Common myeloid progenitor, CD34-positive (primary cell): ENCODE measurements at regions not wholly inside any gene's neighbourhood (a gene's known extent, or its start where the extent isn't known, plus 50 kb on each side); places are given as distances from the start of the nearest gene placed in this dataset.

Experiments used
- CTCF ChIA-PET: fragments of 350-600 bp; sonication (Branson Sonifier 250); formaldehyde crosslinking; loops from one replicate; lab custom pipeline; 2021; ENCODE audit warnings: antibody characterized with exemption; lab: Charles Lee
- POLR2A ChIA-PET: fragments of 350-600 bp; sonication (Branson Sonifier 250); formaldehyde crosslinking; loops from one replicate; lab custom pipeline; 2021; ENCODE audit warnings: antibody characterized with exemption; lab: Charles Lee
- DNase-seq, 3 donors: peaks; one replicate each; pipeline versions ENCODE4 v3.0.0 to v3.0.0-alpha.2; 2013
- H3K27ac ChIP-seq, 2 experiments: 1 replicate in 1 of 2; 2 replicates in 1 of 2; pipeline ENCODE4 v1.7.0; 2013; ENCODE audit warnings: inconsistent platforms in 2 of 2, low read length in 2 of 2, mild to moderate bottlenecking in 2 of 2, low read depth in 1 of 2, moderate library complexity in 1 of 2; ENCODE audit not compliant: severe bottlenecking in 2 of 2, insufficient read depth in 1 of 2, poor library complexity in 1 of 2
- H3K27me3 ChIP-seq, 5 experiments: replicated peaks in 2 of 5; 1 replicate in 3 of 5; 2 replicates in 2 of 5; pipeline versions ENCODE4 v1.6.1 to v1.7.0; 2013; ENCODE audit warnings: low read length in 4 of 5, mild to moderate bottlenecking in 2 of 5, moderate library complexity in 2 of 5, inconsistent platforms in 1 of 5; ENCODE audit not compliant: insufficient read depth in 5 of 5, control insufficient read depth in 4 of 5
- H3K36me3 ChIP-seq, 4 experiments: 1 replicate in 2 of 4; 2 replicates in 2 of 4; pipeline versions ENCODE4 v1.6.1 to v1.7.0; 2013; ENCODE audit warnings: low read length in 3 of 4, control low read depth in 1 of 4, mild to moderate bottlenecking in 1 of 4; ENCODE audit not compliant: control insufficient read depth in 4 of 4, insufficient read depth in 4 of 4
- H3K4me1 ChIP-seq, 4 experiments: 1 replicate in 3 of 4; 2 replicates in 1 of 4; pipeline versions ENCODE4 v1.6.1 to v1.7.1; 2013; ENCODE audit warnings: low read length in 3 of 4, mild to moderate bottlenecking in 3 of 4, control low read depth in 1 of 4, inconsistent platforms in 1 of 4, moderate library complexity in 1 of 4; ENCODE audit not compliant: control insufficient read depth in 4 of 4, insufficient read depth in 4 of 4; ENCODE audit errors: control extremely low read depth in 1 of 4
- H3K4me3 ChIP-seq, 7 experiments: 1 replicate in 4 of 7; 2 replicates in 3 of 7; pipeline versions ENCODE4 v1.5.1 to v1.7.0; 2013; ENCODE audit warnings: mild to moderate bottlenecking in 7 of 7, low read length in 6 of 7, moderate library complexity in 6 of 7, inconsistent platforms in 2 of 7, low read depth in 2 of 7, control low read depth in 1 of 7; ENCODE audit not compliant: insufficient read depth in 4 of 7, control insufficient read depth in 1 of 7; ENCODE audit errors: extremely low read depth in 1 of 7
- H3K9me3 ChIP-seq, 5 experiments: 1 replicate in 4 of 5; 2 replicates in 1 of 5; pipeline versions ENCODE4 v1.6.1 to v1.7.1; 2013; ENCODE audit warnings: low read length in 4 of 5, mild to moderate bottlenecking in 2 of 5, inconsistent platforms in 1 of 5, low read depth in 1 of 5, moderate library complexity in 1 of 5; ENCODE audit not compliant: control insufficient read depth in 4 of 5, insufficient read depth in 2 of 5; ENCODE audit errors: control extremely low read depth in 1 of 5
- WGBS: methylation state at CpG from one replicate; pipeline ENCODE4 v1.1.5; 2013; ENCODE audit not compliant: insufficient coverage; 5-methylcytosine and 5-hydroxymethylcytosine counted together

- Histone ChIP-seq H3K4me1 (no peaks in the 10 kb centered on the region), H3K27ac (no peak overlapping the region), H3K27me3 (peaks cover 0 to 74% (median 24%) of the 10 kb centered on the region in 5 experiments), H3K36me3 (no peaks in the 10 kb centered on the region), H3K9me3 (peaks cover 0 to 6% (median 5%) of the 10 kb centered on the region in 5 experiments), H3K4me3 (no peak overlapping the region)
- CTCF ChIA-PET, result interaction anchor here (0.8 to 1.4 kb wide), 3 partner anchors 10 to 185 kb away, joined by 3 to 5 read pairs (median 3); no protein-coding TSS in a partner anchor
- no peak for DNase-seq
- POLR2A ChIA-PET, result no interaction called here
- 81% methylated on average over 3 of the region's 5 CpGs for WGBS
These were observed 50.0 kb upstream of the DOCK9 start for GRCh38 chr13:99027661-99028425.

GRCh38 chr13:99028890-99029289 is 51.0 kb upstream of the DOCK9 start:
- ChIA-PET POLR2A (no interaction called here), CTCF (interaction anchor here (0.7 to 1.5 kb wide), 4 partner anchors 10 to 186 kb away, joined by 3 to 5 read pairs (median 3); no protein-coding TSS in a partner anchor)
- no peak overlapping the region for H3K27ac ChIP-seq
- H3K4me3 ChIP-seq, result no peak overlapping the region
- no peaks in the 10 kb centered on the region for H3K4me1 ChIP-seq
- peaks cover 0 to 78% (median 30%) of the 10 kb centered on the region in 5 experiments for H3K27me3 ChIP-seq
- peaks cover 0 to 6% (median 5%) of the 10 kb centered on the region in 5 experiments for H3K9me3 ChIP-seq
- peak; percentile 14 to 26 (median 24) for DNase-seq
- no peaks in the 10 kb centered on the region for H3K36me3 ChIP-seq

GRCh38 chr13:99029576-99029975 is 51.7 kb upstream of the DOCK9 start:
- Histone ChIP-seq H3K9me3 (peaks cover 0 to 6% (median 5%) of the 10 kb centered on the region in 5 experiments), H3K4me1 (no peaks in the 10 kb centered on the region), H3K4me3 (no peak overlapping the region), H3K27ac (no peak overlapping the region), H3K27me3 (peaks cover 0 to 79% (median 30%) of the 10 kb centered on the region in 5 experiments), H3K36me3 (no peaks in the 10 kb centered on the region)
- ChIA-PET CTCF (interaction anchor here (1.5 kb wide), 1 partner anchor 186 kb away, joined by 3 read pairs; no protein-coding TSS in a partner anchor), POLR2A (no interaction called here)
- no peak for DNase-seq

DNA sequence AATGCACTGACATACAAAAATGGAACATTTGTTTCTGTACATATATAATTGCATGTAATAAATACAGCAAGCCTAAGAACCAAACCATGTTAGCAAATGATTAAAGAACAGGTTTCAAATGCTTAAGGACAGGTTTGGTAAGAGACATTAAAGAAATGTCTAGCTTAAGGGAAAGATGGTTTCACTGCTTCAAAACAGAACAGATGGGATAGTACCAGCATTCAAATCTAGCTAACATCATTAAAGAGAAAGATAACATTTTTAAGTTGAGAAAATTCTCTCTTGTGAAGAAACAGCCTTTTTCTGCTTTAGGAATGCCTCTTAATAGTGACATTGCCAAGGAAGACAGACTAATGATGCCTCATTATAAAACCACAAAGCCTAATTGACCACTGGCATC is 52.5 kb upstream of the DOCK9 start:
- Histone ChIP-seq H3K4me3 (no peak overlapping the region), H3K9me3 (peaks cover under 1 to 10% (median 8%) of the 10 kb centered on the region in 5 experiments), H3K27me3 (peaks cover 0 to 80% (median 32%) of the 10 kb centered on the region in 5 experiments), H3K36me3 (no peaks in the 10 kb centered on the region), H3K27ac (no peak overlapping the region), H3K4me1 (no peaks in the 10 kb centered on the region)
- DNase-seq, result no peak
- POLR2A ChIA-PET, result no interaction called here
- CTCF ChIA-PET, result interaction anchor here (1.0 to 2.1 kb wide), 4 partner anchors 112 to 229 kb away, joined by 3 to 7 read pairs (median 4); no protein-coding TSS in a partner anchor

DNA sequence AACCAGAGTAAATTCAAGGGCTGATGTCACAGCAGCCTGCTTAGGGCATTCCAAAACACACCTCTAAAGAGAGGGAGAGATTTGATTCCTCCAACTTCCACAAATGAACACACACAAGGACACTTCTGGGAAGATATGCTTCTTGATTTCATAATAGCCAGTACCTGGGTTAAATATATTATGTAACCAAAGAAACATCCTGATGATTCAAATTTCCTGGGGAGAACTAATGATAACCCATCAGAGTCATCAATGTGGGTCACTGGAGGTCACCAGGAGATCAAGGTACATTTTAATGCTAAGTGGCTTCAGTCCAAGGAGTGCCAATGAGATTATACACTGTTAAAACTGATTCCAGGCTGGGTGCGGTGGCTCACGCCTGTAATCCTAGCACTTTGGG is 54.0 kb upstream of the DOCK9 start:
- Histone ChIP-seq H3K27me3 (peaks cover 0 to 82% (median 34%) of the 10 kb centered on the region in 5 experiments), H3K27ac (no peak overlapping the region), H3K9me3 (peaks cover 2 to 17% (median 13%) of the 10 kb centered on the region in 5 experiments), H3K36me3 (no peaks in the 10 kb centered on the region), H3K4me3 (no peak overlapping the region), H3K4me1 (no peaks in the 10 kb centered on the region)
- no peak for DNase-seq
- CTCF ChIA-PET, result interaction anchor here (0.5 to 2.1 kb wide), 4 partner anchors 14 to 378 kb away, joined by 3 to 7 read pairs (median 4); no protein-coding TSS in a partner anchor
- 100% methylated on average over 2 of the region's 2 CpGs for WGBS
- POLR2A ChIA-PET, result no interaction called here

DNA sequence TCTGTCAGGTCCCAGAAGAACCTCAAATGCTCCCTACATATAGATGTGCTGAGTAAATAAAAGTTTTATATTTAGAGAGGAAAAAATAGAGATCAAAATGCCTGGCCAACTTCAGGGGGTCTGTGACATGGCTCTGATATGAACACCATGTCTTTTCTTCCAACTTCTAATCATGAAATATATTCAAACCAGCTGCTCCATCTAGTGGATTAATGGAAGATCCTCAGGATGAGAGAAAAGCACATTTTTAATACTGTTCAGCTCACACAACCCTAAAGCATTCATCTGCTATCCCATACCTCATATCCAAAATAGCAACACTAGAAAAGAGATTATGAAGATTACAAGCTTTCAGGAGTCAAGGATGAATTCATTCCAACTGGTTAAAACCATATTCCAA is 56.0 kb upstream of the DOCK9 start:
- Histone ChIP-seq H3K27ac (no peak overlapping the region), H3K27me3 (peaks cover 3 to 82% (median 31%) of the 10 kb centered on the region in 5 experiments), H3K9me3 (peaks cover 2 to 16% (median 10%) of the 10 kb centered on the region in 5 experiments), H3K4me1 (no peaks in the 10 kb centered on the region), H3K36me3 (no peaks in the 10 kb centered on the region), H3K4me3 (no peak overlapping the region)
- DNase-seq, result peak; percentile 36 to 58 (median 53)
- ChIA-PET CTCF (interaction anchor here (0.6 to 3.4 kb wide), 22 partner anchors 10 to 381 kb away, joined by 3 to 32 read pairs (median 4); partner anchors contain the start of gene DOCK9), POLR2A (interaction anchor here (0.9 kb wide), 1 partner anchor 194 kb away, joined by 3 read pairs; no protein-coding TSS in a partner anchor)
